B cell (primary cell): ENCODE measurements at regions not wholly inside any gene's neighbourhood (a gene's known extent, or its start where the extent isn't known, plus 50 kb on each side); places are given as distances from the start of the nearest gene placed in this dataset.

Source experiments
- CTCF ChIP-seq: fragments of 200-600 bp; IDR thresholded peaks from one replicate; pipeline ENCODE4 v1.8.0; 2022; ENCODE audit warnings: antibody characterized with exemption, mild to moderate bottlenecking
- EZH2 ChIP-seq: IDR thresholded peaks from 2 replicates; pipeline ENCODE4 v1.6.1; 2012; ENCODE audit warnings: borderline replicate concordance, low read depth, mild to moderate bottlenecking, moderate library complexity, low read length; ENCODE audit not compliant: insufficient read depth, poor library complexity, severe bottlenecking

DNA sequence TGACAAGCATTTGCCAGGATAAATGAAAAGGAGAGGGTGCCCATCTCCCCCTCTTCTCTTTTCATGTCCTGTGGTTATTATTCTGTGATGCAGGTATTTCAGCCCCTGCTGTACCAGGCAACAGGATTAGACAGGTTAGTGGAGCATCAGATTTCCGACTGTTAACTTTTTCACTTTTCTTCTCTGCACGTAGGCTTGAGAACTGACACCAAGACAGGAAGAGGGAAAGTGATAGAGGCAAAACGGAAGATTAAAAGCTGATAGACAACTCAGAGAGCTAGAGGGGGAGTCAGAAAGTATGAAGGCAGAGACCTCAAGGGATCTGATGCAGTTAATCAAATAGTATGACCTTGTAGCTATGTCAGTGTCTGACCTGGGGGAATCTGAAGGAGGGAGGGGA is 132.8 kb downstream of the SOX9 start:
- TF ChIP-seq EZH2 (no peak), CTCF (no peak)
